Stomach smooth muscle (tissue), 2 donors: ENCODE measurements at regions not wholly inside any gene's neighbourhood (a gene's known extent, or its start where the extent isn't known, plus 50 kb on each side); places are given as distances from the start of the nearest gene placed in this dataset.
A peak's percentile ranks its signal among the peaks of the same experiment; 100 is the strongest.

Source experiments
- H3K27ac ChIP-seq: one replicate; pipeline ENCODE4 v1.7.0; 2013; ENCODE audit warnings: mild to moderate bottlenecking, low read length, inconsistent platforms
- H3K27me3 ChIP-seq, 2 donors: one replicate each; pipeline ENCODE4 v1.7.0; 2013; ENCODE audit warnings: low read length in 2 of 2; ENCODE audit not compliant: insufficient read depth in 2 of 2, control insufficient read depth in 1 of 2
- H3K36me3 ChIP-seq, 2 donors: one replicate each; pipeline ENCODE4 v1.7.0; 2013; ENCODE audit warnings: low read length in 2 of 2; ENCODE audit not compliant: control insufficient read depth in 2 of 2, insufficient read depth in 2 of 2
- H3K4me1 ChIP-seq: one replicate; pipeline ENCODE4 v1.7.0; 2013; ENCODE audit warnings: low read length; ENCODE audit not compliant: control insufficient read depth, insufficient read depth
- H3K4me3 ChIP-seq, 2 donors: one replicate each; pipeline ENCODE4 v1.7.0; 2013; ENCODE audit warnings: low read length in 2 of 2
- H3K9ac ChIP-seq, 2 donors: one replicate each; pipeline ENCODE4 v1.7.0; 2013; ENCODE audit warnings: low read length in 2 of 2, mild to moderate bottlenecking in 1 of 2
- H3K9me3 ChIP-seq, 2 donors: one replicate each; pipeline ENCODE4 v1.7.0; 2013; ENCODE audit warnings: low read length in 2 of 2; ENCODE audit not compliant: control insufficient read depth in 2 of 2
- donor health status: healthy.
- donor health status: Pancreatic carcinoma.

DNA sequence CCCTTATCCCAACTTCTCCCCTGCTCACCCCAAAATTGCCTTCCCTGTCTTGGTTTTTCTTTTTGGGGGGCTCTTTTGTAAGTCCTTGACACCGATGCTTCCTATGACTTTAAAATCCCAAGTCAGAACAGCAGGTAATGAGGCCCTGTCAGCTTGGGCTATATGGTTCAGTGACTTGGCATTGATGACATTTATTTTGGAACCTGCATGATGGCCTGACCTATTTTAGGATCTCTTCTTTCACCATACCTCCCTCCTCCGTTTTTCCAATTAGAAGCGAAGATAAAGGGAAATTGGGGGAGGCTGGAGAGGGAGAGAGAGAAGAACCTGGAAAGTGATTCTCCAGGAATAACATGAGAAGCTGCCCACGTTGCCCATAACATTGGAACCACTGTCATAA is 424.9 kb upstream of the AUTS2 start:
- no peak overlapping the region for H3K4me3 ChIP-seq
- no peaks in the 10 kb centered on the region for H3K36me3 ChIP-seq
- peaks cover 20% of the 10 kb centered on the region for H3K4me1 ChIP-seq
- H3K9me3 ChIP-seq, result no peaks in the 10 kb centered on the region
- H3K27ac ChIP-seq, result no peak overlapping the region
- no peaks in the 10 kb centered on the region for H3K27me3 ChIP-seq
- H3K9ac ChIP-seq, result no peak overlapping the region

DNA sequence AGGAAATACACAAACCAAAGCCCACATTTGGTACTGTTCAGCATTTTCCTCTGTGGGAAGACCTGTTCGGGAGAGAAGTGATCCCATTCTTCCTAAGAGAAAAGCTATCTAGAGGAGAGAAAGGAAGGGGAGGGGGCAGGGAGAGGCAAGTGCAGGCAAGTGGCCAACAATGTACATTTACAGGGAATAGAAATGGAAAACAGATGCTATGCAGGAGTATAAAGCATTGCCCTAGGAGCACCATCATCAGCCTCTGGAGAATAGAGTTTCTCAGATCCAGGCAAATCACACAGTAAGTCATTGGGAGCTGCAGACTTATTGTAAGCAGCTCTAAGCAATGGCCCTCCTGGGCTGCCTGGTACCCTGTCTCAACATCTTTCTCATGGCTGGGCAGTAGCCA is 424.4 kb upstream of the AUTS2 start:
- Histone ChIP-seq H3K27ac (no peak overlapping the region), H3K27me3 (no peaks in the 10 kb centered on the region), H3K4me3 (no peak overlapping the region), H3K36me3 (no peaks in the 10 kb centered on the region), H3K9me3 (no peaks in the 10 kb centered on the region), H3K4me1 (peaks cover 20% of the 10 kb centered on the region), H3K9ac (no peak overlapping the region)

DNA sequence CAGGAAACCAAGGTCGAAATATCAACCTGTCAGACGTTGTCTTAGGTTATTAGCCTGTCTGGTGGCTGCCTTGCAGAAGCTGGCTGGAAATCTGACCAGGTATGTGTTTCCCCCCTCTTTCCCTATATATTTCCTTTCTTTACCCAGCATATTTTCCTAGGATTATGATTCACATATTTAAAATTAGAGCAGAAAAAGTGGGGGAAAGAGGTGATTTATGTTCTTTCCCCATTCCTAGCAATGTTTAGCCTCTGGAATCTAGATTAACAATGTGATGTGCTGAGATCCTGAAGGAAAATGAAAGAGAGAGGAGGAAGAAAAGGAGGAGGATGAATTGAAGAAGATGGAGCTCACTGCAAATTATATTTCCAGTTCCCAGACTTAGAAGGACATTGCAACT is 421.4 kb upstream of the AUTS2 start:
- no peaks in the 10 kb centered on the region for H3K9me3 ChIP-seq
- no peak overlapping the region for H3K27ac ChIP-seq
- H3K36me3 ChIP-seq, result no peaks in the 10 kb centered on the region
- no peaks in the 10 kb centered on the region for H3K27me3 ChIP-seq
- H3K4me1 ChIP-seq, result peaks cover 20% of the 10 kb centered on the region
- no peak overlapping the region for H3K9ac ChIP-seq
- no peak overlapping the region for H3K4me3 ChIP-seq

DNA sequence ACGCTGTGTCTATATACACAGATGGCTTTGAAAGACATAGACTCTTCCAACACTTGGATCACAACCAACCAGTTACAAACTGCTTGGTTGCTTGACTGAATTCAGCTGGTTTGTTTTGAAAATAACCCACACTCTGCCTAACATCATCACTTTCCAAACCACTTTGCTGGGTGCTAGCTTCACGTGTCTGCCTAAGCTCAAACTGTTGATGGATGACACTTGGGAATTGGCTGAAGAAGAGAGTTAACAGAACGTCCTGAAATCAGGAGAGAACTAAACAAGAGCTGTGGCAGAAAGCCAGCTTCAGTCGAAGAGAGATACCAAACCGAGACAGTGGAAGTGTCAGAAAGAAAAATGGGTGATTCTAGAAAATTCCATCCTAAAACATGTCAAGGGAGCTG is 420.8 kb upstream of the AUTS2 start:
- Histone ChIP-seq H3K27me3 (no peaks in the 10 kb centered on the region), H3K9ac (no peak overlapping the region), H3K9me3 (no peaks in the 10 kb centered on the region), H3K4me1 (peaks cover 20% of the 10 kb centered on the region), H3K27ac (peak overlapping the region; percentile 71), H3K4me3 (no peak overlapping the region), H3K36me3 (no peaks in the 10 kb centered on the region)

DNA sequence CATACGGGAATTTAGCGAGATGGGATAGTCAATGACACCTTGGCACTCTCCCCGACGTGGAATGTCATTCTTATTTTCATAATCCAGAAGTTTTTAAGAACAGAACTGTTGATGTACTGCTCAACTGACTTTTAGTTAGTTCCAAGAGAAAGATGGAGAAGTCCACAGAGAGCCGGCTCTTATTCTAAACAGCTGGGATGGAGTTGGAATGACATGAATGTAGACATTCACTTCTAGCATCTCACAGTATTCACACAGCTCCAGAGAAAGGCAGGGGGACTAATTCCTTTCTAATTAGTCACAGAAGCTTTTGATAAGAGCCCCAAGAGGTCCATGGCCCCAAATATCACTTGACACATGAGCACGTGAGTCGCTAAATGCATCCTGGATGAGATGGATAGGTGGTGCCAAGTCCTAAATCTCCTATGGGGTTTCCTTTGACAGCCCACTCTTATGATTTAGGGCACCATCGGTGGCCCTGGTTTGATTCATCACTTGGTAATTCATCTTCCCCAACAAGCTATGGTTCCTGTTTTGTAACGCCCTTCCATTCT is 420.3 kb upstream of the AUTS2 start:
- H3K9me3 ChIP-seq, result no peaks in the 10 kb centered on the region
- no peaks in the 10 kb centered on the region for H3K27me3 ChIP-seq
- H3K9ac ChIP-seq, result no peak overlapping the region
- H3K27ac ChIP-seq, result peak overlapping the region; percentile 71
- H3K36me3 ChIP-seq, result no peaks in the 10 kb centered on the region
- H3K4me3 ChIP-seq, result no peak overlapping the region
- H3K4me1 ChIP-seq, result peaks cover 20% of the 10 kb centered on the region

DNA sequence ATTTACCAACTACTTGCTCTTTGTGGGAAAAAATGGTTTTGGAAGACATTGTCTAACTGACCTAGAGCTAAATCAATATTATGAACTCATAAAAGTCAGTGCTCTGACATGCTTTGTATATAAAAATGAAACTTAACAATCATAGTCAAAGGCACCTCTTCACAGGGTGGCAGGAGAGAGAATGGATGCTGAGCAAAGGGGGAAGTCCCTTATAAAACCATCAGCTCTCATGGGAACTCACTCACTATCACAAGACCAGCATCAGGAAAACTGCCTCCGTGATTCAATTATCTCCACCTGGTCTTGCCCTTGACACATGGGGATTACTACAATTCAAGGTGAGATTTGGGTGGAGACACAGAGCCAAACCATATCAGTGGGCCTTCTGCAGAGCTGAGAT is 417.6 kb upstream of the AUTS2 start:
- Histone ChIP-seq H3K27me3 (no peaks in the 10 kb centered on the region), H3K4me3 (no peak overlapping the region), H3K27ac (no peak overlapping the region)

DNA sequence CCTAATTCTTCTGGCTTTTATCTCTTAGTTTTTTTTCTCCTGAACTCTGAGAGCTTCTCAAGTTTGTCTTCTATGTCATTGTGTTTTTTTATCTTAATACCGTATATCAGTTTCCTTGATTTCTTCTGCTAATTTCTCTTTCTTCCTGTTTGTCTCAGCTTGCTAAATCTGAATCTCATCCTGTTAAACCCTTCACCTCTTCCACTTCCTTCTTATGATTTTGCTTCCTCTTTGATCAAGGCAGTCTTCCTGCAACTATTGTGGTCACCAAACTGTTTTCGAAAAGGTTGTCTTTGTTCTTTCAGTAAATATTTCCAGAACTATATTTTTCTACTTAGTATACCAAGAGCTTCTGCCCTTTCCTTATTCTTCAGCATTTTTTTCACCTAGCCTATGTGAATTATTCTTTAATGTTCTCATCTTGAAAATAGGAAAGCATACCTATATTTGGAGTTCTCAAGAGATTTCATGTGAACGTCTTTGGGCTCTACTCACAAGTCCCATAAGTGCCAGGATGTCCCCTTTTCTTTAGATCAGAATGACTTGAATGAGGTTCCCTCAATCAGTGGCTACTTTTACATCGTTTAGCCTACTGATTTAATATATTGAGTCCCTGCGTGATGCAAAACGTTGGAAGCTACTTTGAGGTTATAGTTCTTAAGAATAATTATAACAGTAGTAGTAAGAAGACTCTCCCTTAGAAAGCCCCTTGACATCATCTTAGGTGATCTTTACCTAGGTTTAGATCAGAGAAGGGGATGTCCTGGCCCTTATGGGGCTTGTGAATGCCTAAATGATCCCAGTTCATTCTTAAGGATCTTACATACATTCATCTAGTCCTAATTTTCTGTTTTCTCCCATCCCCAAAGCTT is 415.4 kb upstream of the AUTS2 start:
- no peaks in the 10 kb centered on the region for H3K36me3 ChIP-seq
- H3K4me3 ChIP-seq, result no peak overlapping the region
- H3K9ac ChIP-seq, result no peak overlapping the region
- H3K27ac ChIP-seq, result no peak overlapping the region
- no peaks in the 10 kb centered on the region for H3K27me3 ChIP-seq
- H3K4me1 ChIP-seq, result peaks cover 9% of the 10 kb centered on the region
- H3K9me3 ChIP-seq, result no peaks in the 10 kb centered on the region

More for the DNA sequence above, 417.6 kb upstream of the AUTS2 start:
- peaks cover 18% of the 10 kb centered on the region for H3K4me1 ChIP-seq
- H3K9me3 ChIP-seq, result no peaks in the 10 kb centered on the region
- no peaks in the 10 kb centered on the region for H3K36me3 ChIP-seq
- no peak overlapping the region for H3K9ac ChIP-seq

DNA sequence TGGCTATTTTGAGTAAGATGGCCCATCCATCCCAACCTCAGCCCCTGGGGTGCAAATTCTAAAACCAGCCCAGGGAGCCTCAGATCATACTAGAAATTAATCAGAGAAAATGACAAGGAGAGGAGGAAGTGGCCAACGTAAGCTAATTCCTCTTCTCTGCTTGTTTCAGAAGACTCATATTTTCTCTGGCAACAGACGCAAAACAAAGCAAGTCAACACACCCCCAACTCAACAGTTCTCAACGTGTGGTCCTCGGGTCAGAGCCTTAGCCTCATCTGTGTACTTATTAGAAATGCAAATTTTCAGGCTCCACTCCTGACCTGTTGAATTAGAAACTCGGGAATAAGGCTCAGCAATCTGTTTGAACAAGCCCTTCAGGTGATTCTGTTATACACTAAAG is 413.9 kb upstream of the AUTS2 start:
- Histone ChIP-seq H3K9me3 (no peaks in the 10 kb centered on the region), H3K27ac (peak overlapping the region; percentile 49), H3K4me3 (peak overlapping the region in 1 of 2 donors; percentile 29)

DNA sequence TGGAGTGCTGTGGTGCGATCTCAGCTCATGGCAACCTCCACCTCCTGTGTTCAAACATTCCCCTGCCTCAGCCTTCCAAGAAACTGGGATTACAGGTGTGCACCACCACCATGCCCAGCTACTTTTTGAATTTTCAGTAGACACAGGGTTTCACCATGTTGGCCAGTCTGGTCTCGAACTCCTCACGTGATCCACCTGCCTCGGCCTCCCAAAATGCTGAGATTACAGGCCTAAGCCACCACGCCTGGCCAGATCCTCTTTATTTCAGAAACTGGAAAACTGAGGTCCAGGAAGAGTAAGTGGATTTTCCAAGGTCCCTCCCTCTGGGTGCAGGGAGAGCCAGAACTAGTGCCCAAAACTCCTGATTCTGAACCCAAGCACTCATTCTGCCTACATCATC is 413.1 kb upstream of the AUTS2 start:
- Histone ChIP-seq H3K4me1 (peaks cover 5% of the 10 kb centered on the region), H3K27ac (no peak overlapping the region), H3K9me3 (peaks cover 0 to under 1% of the 10 kb centered on the region in 2 donors), H3K4me3 (no peak overlapping the region), H3K27me3 (no peaks in the 10 kb centered on the region), H3K36me3 (no peaks in the 10 kb centered on the region), H3K9ac (no peak overlapping the region)

More for the DNA sequence above, 413.9 kb upstream of the AUTS2 start:
- H3K27me3 ChIP-seq, result no peaks in the 10 kb centered on the region
- H3K4me1 ChIP-seq, result peaks cover 5% of the 10 kb centered on the region
- H3K9ac ChIP-seq, result no peak overlapping the region
- no peaks in the 10 kb centered on the region for H3K36me3 ChIP-seq

DNA sequence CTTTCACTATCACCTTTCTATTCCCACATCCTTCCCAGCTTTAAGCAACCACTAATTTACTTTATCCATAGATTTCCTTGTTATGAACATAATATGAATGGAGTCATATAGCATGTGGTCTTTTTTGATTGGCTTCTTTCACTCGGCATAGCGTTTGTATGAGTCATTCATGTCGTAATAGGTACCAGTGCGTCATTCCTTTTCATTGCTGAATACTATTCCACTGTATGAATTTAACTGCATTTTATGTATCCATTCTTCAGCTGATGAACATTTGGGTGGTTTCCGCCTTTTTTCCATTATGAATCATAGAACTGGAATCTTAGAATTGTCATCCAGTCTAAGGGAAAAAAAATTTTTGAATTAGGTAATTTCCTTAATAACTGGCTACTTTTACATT is 411.3 kb upstream of the AUTS2 start:
- H3K27me3 ChIP-seq, result no peaks in the 10 kb centered on the region
- no peak overlapping the region for H3K9ac ChIP-seq
- H3K9me3 ChIP-seq, result peaks cover 0 to 3% of the 10 kb centered on the region in 2 donors
- no peak overlapping the region for H3K27ac ChIP-seq
- H3K36me3 ChIP-seq, result no peaks in the 10 kb centered on the region
- H3K4me1 ChIP-seq, result peaks cover 10% of the 10 kb centered on the region
- H3K4me3 ChIP-seq, result no peak overlapping the region

DNA sequence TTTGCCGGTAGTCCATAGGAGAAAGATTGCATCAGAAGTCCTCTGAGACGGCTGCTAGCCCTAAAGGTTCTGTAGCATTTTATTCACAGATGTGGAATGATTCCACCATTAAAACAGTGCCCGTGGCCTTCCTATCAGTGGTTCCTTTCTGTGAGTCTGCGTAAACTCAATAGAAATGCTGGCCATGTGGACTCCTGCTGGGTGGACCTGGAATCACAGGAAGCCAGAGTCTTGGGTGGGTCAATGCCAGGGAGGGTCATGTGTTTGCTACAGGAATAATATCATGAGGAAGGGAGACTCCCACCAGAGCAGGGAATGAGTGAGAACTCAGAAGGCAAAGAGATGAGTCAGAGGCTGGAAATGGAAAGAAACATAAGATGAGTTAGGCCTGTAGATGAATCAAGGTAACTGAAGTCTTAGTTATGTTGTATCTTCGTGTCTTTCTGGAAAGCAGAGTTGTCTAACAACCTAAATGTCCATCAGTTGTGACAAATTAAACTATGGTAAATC is 410.4 kb upstream of the AUTS2 start:
- peaks cover 10% of the 10 kb centered on the region for H3K4me1 ChIP-seq
- H3K9ac ChIP-seq, result no peak overlapping the region
- no peak overlapping the region for H3K27ac ChIP-seq
- no peaks in the 10 kb centered on the region for H3K36me3 ChIP-seq
- peaks cover 0 to 3% of the 10 kb centered on the region in 2 donors for H3K9me3 ChIP-seq
- no peak overlapping the region for H3K4me3 ChIP-seq
- no peaks in the 10 kb centered on the region for H3K27me3 ChIP-seq
